Fibroblast of villous mesenchyme (primary cell): ENCODE measurements at regions not wholly inside any gene's neighbourhood (a gene's known extent, or its start where the extent isn't known, plus 50 kb on each side); places are given as distances from the start of the nearest gene placed in this dataset.

ENCODE experiments used
- DNase-seq: peaks from one replicate; pipeline ENCODE4 v3.0.0-alpha.2; 2010; ENCODE audit warnings: low read depth
- H3K4me3 ChIP-seq: 2 replicates; pipeline ENCODE4 v1.5.1; 2011; ENCODE audit warnings: low read depth, mild to moderate bottlenecking, low read length
- CTCF ChIP-seq: IDR thresholded peaks from 2 replicates; pipeline ENCODE4 v1.5.1; 2012; ENCODE audit warnings: low read depth, mild to moderate bottlenecking, low read length; ENCODE audit not compliant: insufficient read depth

DNA sequence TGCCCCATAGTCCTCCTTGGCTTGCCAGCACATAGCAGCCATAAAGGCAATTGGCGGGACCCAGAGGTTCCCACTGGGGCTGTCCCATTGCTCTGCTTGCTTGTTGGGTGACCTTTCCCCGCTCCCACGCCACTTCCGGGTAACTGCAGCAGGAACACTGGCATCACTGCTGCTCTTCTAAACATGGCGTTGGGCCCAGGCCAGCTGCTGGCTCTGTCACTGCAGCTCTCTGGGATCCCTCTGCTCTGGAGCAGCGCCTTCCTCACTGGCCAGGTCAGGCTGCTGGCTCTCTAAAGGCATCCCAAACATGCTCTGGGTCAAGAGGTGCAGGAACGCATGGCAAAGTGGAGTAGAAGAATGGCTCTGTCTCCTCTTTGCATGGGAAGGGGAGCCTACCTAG lies 92.9 kb downstream of the DRD1 start:
- no peak overlapping the region for H3K4me3 ChIP-seq
- DNase-seq = no peak
- TF ChIP-seq CTCF = no peak

GRCh38 chr5:175347931-175348330 lies 96.1 kb downstream of the DRD1 start:
- no peak for TF ChIP-seq CTCF
- H3K4me3 ChIP-seq = no peak overlapping the region
- DNase-seq = no peak

GRCh38 chr5:175347027-175347426 lies 97.0 kb downstream of the DRD1 start:
- TF ChIP-seq CTCF = no peak
- peak; percentile 14 for DNase-seq
- H3K4me3 ChIP-seq = no peak overlapping the region

GRCh38 chr5:175344331-175345195 lies 99.4 kb downstream of the DRD1 start:
- DNase-seq = peak; percentile 76
- TF ChIP-seq CTCF = no peak

DNA sequence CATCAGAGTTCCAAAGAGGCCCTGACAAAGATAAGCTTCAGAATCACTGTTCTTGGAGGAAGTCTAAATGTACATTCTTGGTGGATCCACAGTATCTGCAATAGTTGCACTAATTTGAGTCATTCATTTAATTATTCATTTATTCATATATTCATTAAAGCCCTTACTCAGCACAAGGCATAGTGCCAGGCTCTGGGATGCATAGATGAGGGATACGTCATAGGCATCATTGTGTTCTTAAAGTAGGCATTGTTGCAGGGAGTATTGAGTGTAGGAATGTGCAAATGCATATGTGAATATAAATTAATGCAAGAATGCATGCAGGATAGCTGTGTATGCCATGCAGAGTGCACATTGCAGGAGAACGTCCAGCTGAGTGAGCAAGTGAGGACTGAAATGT lies 100.7 kb downstream of the DRD1 start:
- H3K4me3 ChIP-seq = no peak overlapping the region
- no peak for TF ChIP-seq CTCF
- no peak for DNase-seq

More at GRCh38 chr5:175344331-175345195, 99.4 kb downstream of the DRD1 start:
- no peak overlapping the region for H3K4me3 ChIP-seq

GRCh38 chr5:175340180-175340579 lies 103.8 kb downstream of the DRD1 start:
- no peak for DNase-seq
- no peak overlapping the region for H3K4me3 ChIP-seq
- no peak for TF ChIP-seq CTCF

DNA sequence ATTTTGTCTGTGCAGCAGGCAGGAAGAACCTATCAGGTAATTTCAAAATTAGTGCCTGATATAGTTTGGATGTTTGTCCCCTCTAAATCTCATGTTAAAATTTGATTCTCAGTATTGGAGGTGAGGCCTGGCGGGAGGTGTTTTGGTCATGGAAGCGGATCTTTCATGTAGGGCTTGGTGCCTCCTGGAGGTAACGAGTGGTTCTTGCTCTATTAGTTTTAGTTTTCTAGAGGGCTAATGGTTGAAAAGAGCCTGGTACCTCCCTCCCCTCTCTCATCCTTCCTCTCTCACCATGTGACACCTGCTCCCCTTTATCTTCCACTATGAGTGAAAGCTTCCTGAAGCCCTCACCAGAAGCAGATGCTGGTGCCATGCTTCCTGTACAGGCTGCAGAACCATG lies 106.3 kb downstream of the DRD1 start:
- no peak overlapping the region for H3K4me3 ChIP-seq
- no peak for DNase-seq
- no peak for TF ChIP-seq CTCF
